H9 (cell line): ENCODE measurements at regions not wholly inside any gene's neighbourhood (a gene's known extent, or its start where the extent isn't known, plus 50 kb on each side); places are given as distances from the start of the nearest gene placed in this dataset.

Source experiments
- DNase-seq: peaks from one replicate; pipeline ENCODE4 v3.0.0-alpha.2; 2017
- H2AFZ ChIP-seq: one replicate; pipeline ENCODE4 v1.6.1; 2013; ENCODE audit warnings: mild to moderate bottlenecking, low read length, control low read depth, moderate library complexity
- H2AK5ac ChIP-seq: 2 replicates; pipeline ENCODE4 v1.6.1; 2013; ENCODE audit warnings: low read length, control low read depth, mixed read lengths; ENCODE audit not compliant: insufficient read length
- H2BK120ac ChIP-seq: one replicate; pipeline ENCODE4 v1.6.1; 2013; ENCODE audit warnings: low read depth, mild to moderate bottlenecking, low read length, control low read depth, inconsistent platforms; ENCODE audit not compliant: poor library complexity, severe bottlenecking
- H2BK12ac ChIP-seq: 2 replicates; pipeline ENCODE4 v1.6.1; 2013; ENCODE audit warnings: low read length, control low read depth, mixed read lengths, low read depth; ENCODE audit not compliant: insufficient read length
- H2BK15ac ChIP-seq: 2 replicates; pipeline ENCODE4 v1.6.1; 2013; ENCODE audit warnings: low read depth, low read length, control low read depth
- H2BK20ac ChIP-seq: one replicate; pipeline ENCODE4 v1.6.1; 2013; ENCODE audit warnings: low read depth, mild to moderate bottlenecking, low read length, control low read depth, inconsistent platforms; ENCODE audit not compliant: poor library complexity, severe bottlenecking
- H2BK5ac ChIP-seq: 2 replicates; pipeline ENCODE4 v1.6.1; 2013; ENCODE audit warnings: low read length, control low read depth, mixed read lengths; ENCODE audit not compliant: insufficient read length
- H3K14ac ChIP-seq: 2 replicates; pipeline ENCODE4 v1.6.1; 2013; ENCODE audit warnings: low read length, control low read depth; ENCODE audit not compliant: insufficient read depth
- H3K18ac ChIP-seq: 2 replicates; pipeline ENCODE4 v1.6.1; 2013; ENCODE audit warnings: low read depth, mild to moderate bottlenecking, mixed read lengths, low read length, control low read depth; ENCODE audit not compliant: insufficient read length
- H3K23ac ChIP-seq: 2 replicates; pipeline ENCODE4 v1.6.1; 2013; ENCODE audit warnings: low read length, control low read depth, mixed read lengths, low read depth; ENCODE audit not compliant: insufficient read length
- H3K23me2 ChIP-seq: 2 replicates; pipeline ENCODE4 v1.6.1; 2013; ENCODE audit warnings: low read depth, mild to moderate bottlenecking, mixed read lengths, low read length, control low read depth; ENCODE audit not compliant: insufficient read length, poor library complexity, severe bottlenecking
- H3K27ac ChIP-seq: 2 replicates; pipeline ENCODE4 v1.5.1; 2013; ENCODE audit warnings: low read length, control low read depth, mixed read lengths, low read depth; ENCODE audit not compliant: insufficient read length
- H3K27me3 ChIP-seq: 2 replicates; pipeline ENCODE4 v1.6.1; 2013; ENCODE audit warnings: low read length, control low read depth, inconsistent platforms; ENCODE audit not compliant: insufficient read depth
- H3K4ac ChIP-seq: 2 replicates; pipeline ENCODE4 v1.6.1; 2013; ENCODE audit warnings: low read depth, mild to moderate bottlenecking, control low read depth, inconsistent platforms, low read length, moderate library complexity
- H3K4me1 ChIP-seq: 2 replicates; pipeline ENCODE4 v1.6.1; 2013; ENCODE audit warnings: low read length, control low read depth, inconsistent platforms; ENCODE audit not compliant: insufficient read depth
- H3K4me2 ChIP-seq: 2 replicates; pipeline ENCODE4 v1.6.1; 2013; ENCODE audit warnings: low read length, control low read depth, mixed read lengths; ENCODE audit not compliant: insufficient read length, insufficient read depth
- H3K56ac ChIP-seq: 2 replicates; pipeline ENCODE4 v1.6.1; 2013; ENCODE audit warnings: low read depth, mild to moderate bottlenecking, mixed read lengths, low read length, control low read depth; ENCODE audit not compliant: insufficient read length
- H3K79me1 ChIP-seq: 2 replicates; pipeline ENCODE4 v1.6.1; 2013; ENCODE audit warnings: low read depth, mild to moderate bottlenecking, moderate library complexity, low read length, control low read depth, inconsistent platforms; ENCODE audit not compliant: insufficient read depth, poor library complexity, severe bottlenecking
- H3K79me2 ChIP-seq: 2 replicates; pipeline ENCODE4 v1.6.1; 2013; ENCODE audit warnings: low read length, control low read depth, inconsistent platforms; ENCODE audit not compliant: insufficient read depth
- H3K9ac ChIP-seq: 2 replicates; pipeline ENCODE4 v1.6.1; 2013; ENCODE audit warnings: low read length, control low read depth, mixed read lengths; ENCODE audit not compliant: insufficient read length; ENCODE audit errors: extremely low read depth
- H3K9me3 ChIP-seq: one replicate; pipeline ENCODE4 v1.6.1; 2013; ENCODE audit warnings: low read depth, low read length, inconsistent platforms; ENCODE audit not compliant: control insufficient read depth
- H3T11ph ChIP-seq: one replicate; pipeline ENCODE4 v1.6.1; 2013; ENCODE audit warnings: mild to moderate bottlenecking, low read length, control low read depth, inconsistent platforms
- H4K20me1 ChIP-seq: one replicate; pipeline ENCODE4 v1.6.1; 2013; ENCODE audit not compliant: control insufficient read depth, insufficient read length, insufficient read depth
- H4K5ac ChIP-seq: 2 replicates; pipeline ENCODE4 v1.6.1; 2013; ENCODE audit warnings: low read depth, mild to moderate bottlenecking, mixed read lengths, low read length, control low read depth; ENCODE audit not compliant: insufficient read length
- H4K8ac ChIP-seq: replicated peaks from 2 replicates; pipeline ENCODE4 v1.6.1; 2013; ENCODE audit warnings: low read length, control low read depth, mixed read lengths, low read depth; ENCODE audit not compliant: insufficient read length
- H4K91ac ChIP-seq: 2 replicates; pipeline ENCODE4 v1.6.1; 2013; ENCODE audit warnings: low read depth, mild to moderate bottlenecking, moderate library complexity, mixed read lengths, low read length, control low read depth; ENCODE audit not compliant: insufficient read length
- H3K27ac Mint-ChIP-seq, 3 experiments: 2 replicates in 2 of 3; 3 replicates in 1 of 3; pipeline ENCODE4 v1.8.0; 2020 to 2021; ENCODE audit warnings: mixed read lengths in 3 of 3, mild to moderate bottlenecking in 1 of 3, moderate library complexity in 1 of 3
- H3K27me3 Mint-ChIP-seq: 2 replicates; pipeline ENCODE4 v1.8.0; 2021; ENCODE audit warnings: low read depth, mild to moderate bottlenecking, moderate library complexity, mixed read lengths
- H3K36me3 Mint-ChIP-seq, 3 experiments: 2 replicates in 2 of 3; 3 replicates in 1 of 3; pipeline ENCODE4 v1.8.0; 2020 to 2021; ENCODE audit warnings: low read depth in 3 of 3, mixed read lengths in 3 of 3; ENCODE audit not compliant: insufficient read depth in 1 of 3
- H3K4me1 Mint-ChIP-seq, 2 experiments: 2 replicates each; pipeline ENCODE4 v1.8.0; 2020; ENCODE audit warnings: mixed read lengths in 2 of 2
- H3K4me3 Mint-ChIP-seq, 2 experiments: 2 replicates in 1 of 2; 3 replicates in 1 of 2; pipeline ENCODE4 v1.8.0; 2020 to 2021; ENCODE audit warnings: mild to moderate bottlenecking in 2 of 2, mixed read lengths in 2 of 2, moderate library complexity in 1 of 2
- H3K9me3 Mint-ChIP-seq, 2 experiments: 2 replicates in 1 of 2; 3 replicates in 1 of 2; pipeline ENCODE4 v1.8.0; 2020; ENCODE audit warnings: mild to moderate bottlenecking in 2 of 2, mixed read lengths in 2 of 2, moderate library complexity in 1 of 2
- CTCF ChIP-seq: fragments of 200-600 bp; sonication (generic); conservative IDR thresholded peaks from 3 replicates; pipeline ENCODE4 v1.8.0; 2021; ENCODE audit warnings: antibody characterized with exemption, mild to moderate bottlenecking
- whole genome bisulfite sequencing: extraction: QIAGEN DNeasy Blood & Tissue Kit; methylation state at CpG from one replicate; pipeline ENCODE4 v1.1.7; 2013; ENCODE audit warnings: missing lambda C conversion rate, low lambda C conversion rate, mixed read lengths; ENCODE audit not compliant: insufficient read length; ENCODE audit errors: extremely low coverage; 5-methylcytosine and 5-hydroxymethylcytosine counted together

- H3K9ac ChIP-seq = no peak overlapping the region
- no peaks in the 10 kb centered on the region for H4K20me1 ChIP-seq
- H3K23ac ChIP-seq = no peak overlapping the region
- no CpG with 5 or more reads among the region's 6 CpGs for WGBS
- no peak overlapping the region for H2BK15ac ChIP-seq
- peaks cover 0 to 7% (median 2%) of the 10 kb centered on the region in 3 experiments; a peak in 3 of 7 replicates for H3K36me3 Mint-ChIP-seq
- H3K14ac ChIP-seq = no peak overlapping the region
- no peak overlapping the region for H2AFZ ChIP-seq
- no peaks in the 10 kb centered on the region for H3K4me1 Mint-ChIP-seq
- H4K8ac ChIP-seq = no peak overlapping the region
- H3K27ac ChIP-seq = no peak overlapping the region
- H2BK120ac ChIP-seq = no peak overlapping the region
- H3K9me3 ChIP-seq = no peaks in the 10 kb centered on the region
- no peak overlapping the region for H3K4ac ChIP-seq
- H3K23me2 ChIP-seq = no peaks in the 10 kb centered on the region
- H3K27me3 Mint-ChIP-seq = peaks cover 2% of the 10 kb centered on the region
- no peaks in the 10 kb centered on the region for H3K79me1 ChIP-seq
- H3K9me3 Mint-ChIP-seq = peaks cover 6 to 11% of the 10 kb centered on the region in 2 experiments; a peak in 3 of 5 replicates
- no peak overlapping the region for H3K4me3 Mint-ChIP-seq
- no peak overlapping the region for H2BK12ac ChIP-seq
- no peaks in the 10 kb centered on the region for H3K27me3 ChIP-seq
- TF ChIP-seq CTCF = no peak
- H3T11ph ChIP-seq = no peak overlapping the region
- no peak overlapping the region for H3K56ac ChIP-seq
- no peak overlapping the region for H4K91ac ChIP-seq
- no peaks in the 10 kb centered on the region for H3K4me1 ChIP-seq
- H4K5ac ChIP-seq = no peak overlapping the region
- H2BK20ac ChIP-seq = no peak overlapping the region
- DNase-seq = no peak
- H3K18ac ChIP-seq = no peak overlapping the region
- H3K27ac Mint-ChIP-seq = no peak overlapping the region
- H2BK5ac ChIP-seq = no peak overlapping the region
- H2AK5ac ChIP-seq = no peak overlapping the region
- H3K79me2 ChIP-seq = no peaks in the 10 kb centered on the region
- H3K4me2 ChIP-seq = no peak overlapping the region
Observed at GRCh38 chr10:128602183-128602582, 476.0 kb upstream of the MKI67 start.
